ENCODE measurements at regions not wholly inside any gene's neighbourhood (a gene's known extent, or its start where the extent isn't known, plus 50 kb on each side); places are given as distances from the start of the nearest gene placed in this dataset.

- ChIA-PET POLR2A (ENCODE audit: partially characterized antibody) (no interaction called here), CTCF (ENCODE audit: partially characterized antibody) (no interaction called here)
- Mint-ChIP-seq H3K36me3 (no peaks in the 10 kb centered on the region), H3K27ac (no peak overlapping the region), H3K4me1 (no peaks in the 10 kb centered on the region), H3K4me3 (no peak overlapping the region), H3K27me3 (no peaks in the 10 kb centered on the region), H3K9me3 (peaks cover 0 to 15% (median 2%) of the 10 kb centered on the region in 8 donors)
- no peak for DNase-seq
- no peak overlapping the region for H3K27ac ChIP-seq (ENCODE audit: low read depth, low read length)
- H3K9me3 ChIP-seq (ENCODE audit: control insufficient read depth in 1 of 2, low read length in 2 of 2): no peaks in the 10 kb centered on the region
- H3K36me3 ChIP-seq (ENCODE audit: insufficient read depth, low read length): no peaks in the 10 kb centered on the region
- no peaks in the 10 kb centered on the region for H3K27me3 ChIP-seq (ENCODE audit: insufficient read depth, low read length)
- no peak overlapping the region for H3K4me3 ChIP-seq (ENCODE audit: low read length in 2 of 2)
- no peaks in the 10 kb centered on the region for H3K4me1 ChIP-seq (ENCODE audit: insufficient read depth, low read length)
- intact Hi-C loops (cut with micrococcal nuclease): no loop called here
Measured at GRCh38 chr16:5572056-5572455, 474.5 kb upstream of the EEF2KMT start.

- no peak overlapping the region for H3K4me3 ChIP-seq (ENCODE audit: low read length in 2 of 2)
- no peaks in the 10 kb centered on the region for H3K9me3 ChIP-seq (ENCODE audit: control insufficient read depth in 1 of 2, low read length in 2 of 2)
- Mint-ChIP-seq H3K27me3 (no peaks in the 10 kb centered on the region), H3K4me1 (no peaks in the 10 kb centered on the region), H3K4me3 (no peak overlapping the region), H3K36me3 (no peaks in the 10 kb centered on the region), H3K27ac (no peak overlapping the region), H3K9me3 (peaks cover 0 to 15% (median 2%) of the 10 kb centered on the region in 8 donors)
- POLR2A ChIA-PET (ENCODE audit: partially characterized antibody): no interaction called here
- intact Hi-C loops (cut with micrococcal nuclease): no loop called here
- DNase-seq: no peak
- H3K4me1 ChIP-seq (ENCODE audit: insufficient read depth, low read length): no peaks in the 10 kb centered on the region
- H3K36me3 ChIP-seq (ENCODE audit: insufficient read depth, low read length): no peaks in the 10 kb centered on the region
- H3K27ac ChIP-seq (ENCODE audit: low read depth, low read length): no peak overlapping the region
- CTCF ChIA-PET (ENCODE audit: partially characterized antibody): no interaction called here
- no peaks in the 10 kb centered on the region for H3K27me3 ChIP-seq (ENCODE audit: insufficient read depth, low read length)
Measured at GRCh38 chr16:5571446-5571845, 473.9 kb upstream of the EEF2KMT start.

GRCh38 chr16:5561800-5562199 is 464.2 kb upstream of the EEF2KMT start:
- Histone ChIP-seq H3K9me3 (ENCODE audit: control insufficient read depth in 1 of 2, low read length in 2 of 2) (no peaks in the 10 kb centered on the region), H3K4me3 (ENCODE audit: low read length in 2 of 2) (no peak overlapping the region), H3K36me3 (ENCODE audit: insufficient read depth, low read length) (no peaks in the 10 kb centered on the region), H3K27ac (ENCODE audit: low read depth, low read length) (no peak overlapping the region), H3K4me1 (ENCODE audit: insufficient read depth, low read length) (no peaks in the 10 kb centered on the region), H3K27me3 (ENCODE audit: insufficient read depth, low read length) (no peaks in the 10 kb centered on the region)
- no peaks in the 10 kb centered on the region for H3K4me1 Mint-ChIP-seq
- H3K36me3 Mint-ChIP-seq: peaks cover 0 to 3% of the 10 kb centered on the region in 2 donors
- H3K4me3 Mint-ChIP-seq: no peak overlapping the region
- intact Hi-C loops (cut with micrococcal nuclease): no loop called here
- H3K27me3 Mint-ChIP-seq: no peaks in the 10 kb centered on the region
- CTCF ChIA-PET (ENCODE audit: partially characterized antibody): no interaction called here
- H3K27ac Mint-ChIP-seq: no peak overlapping the region
- peaks cover 0 to 28% (median 8%) of the 10 kb centered on the region in 8 donors for H3K9me3 Mint-ChIP-seq
- POLR2A ChIA-PET (ENCODE audit: partially characterized antibody): no interaction called here
- no peak for DNase-seq

DNA sequence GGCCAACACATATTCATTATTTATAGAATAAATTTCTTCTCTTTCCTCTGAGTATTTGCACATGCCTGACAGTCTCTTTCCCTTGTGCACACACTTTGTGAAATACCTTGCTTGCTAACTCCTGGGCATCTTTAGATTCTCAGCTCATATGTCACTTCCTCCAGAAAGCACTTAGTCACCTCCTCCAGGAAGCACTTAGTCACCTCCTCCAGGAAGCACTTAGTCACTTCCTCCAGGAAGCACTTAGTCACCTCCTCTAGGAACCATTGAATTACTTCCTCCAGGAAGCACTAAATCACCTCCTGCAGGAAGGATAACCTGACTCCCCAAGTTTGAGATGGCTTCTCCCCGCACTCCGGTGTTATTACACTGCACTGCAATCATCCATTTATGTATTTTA is 462.5 kb upstream of the EEF2KMT start:
- no peak for DNase-seq
- H3K9me3 ChIP-seq (ENCODE audit: control insufficient read depth in 1 of 2, low read length in 2 of 2): no peaks in the 10 kb centered on the region
- Mint-ChIP-seq H3K36me3 (peaks cover 0 to 3% of the 10 kb centered on the region in 2 donors), H3K4me3 (no peak overlapping the region), H3K9me3 (peaks cover 0 to 28% (median 7%) of the 10 kb centered on the region in 8 donors), H3K27me3 (no peaks in the 10 kb centered on the region), H3K4me1 (no peaks in the 10 kb centered on the region), H3K27ac (no peak overlapping the region)
- H3K36me3 ChIP-seq (ENCODE audit: insufficient read depth, low read length): no peaks in the 10 kb centered on the region
- no peaks in the 10 kb centered on the region for H3K4me1 ChIP-seq (ENCODE audit: insufficient read depth, low read length)
- intact Hi-C loops (cut with micrococcal nuclease): no loop called here
- H3K27ac ChIP-seq (ENCODE audit: low read depth, low read length): no peak overlapping the region
- ChIA-PET POLR2A (ENCODE audit: partially characterized antibody) (no interaction called here), CTCF (ENCODE audit: partially characterized antibody) (no interaction called here)
- H3K27me3 ChIP-seq (ENCODE audit: insufficient read depth, low read length): no peaks in the 10 kb centered on the region
- H3K4me3 ChIP-seq (ENCODE audit: low read length in 2 of 2): no peak overlapping the region

- Histone ChIP-seq H3K27ac (ENCODE audit: low read depth, low read length) (no peak overlapping the region), H3K9me3 (ENCODE audit: control insufficient read depth in 1 of 2, low read length in 2 of 2) (no peaks in the 10 kb centered on the region), H3K27me3 (ENCODE audit: insufficient read depth, low read length) (no peaks in the 10 kb centered on the region), H3K36me3 (ENCODE audit: insufficient read depth, low read length) (no peaks in the 10 kb centered on the region), H3K4me1 (ENCODE audit: insufficient read depth, low read length) (no peaks in the 10 kb centered on the region), H3K4me3 (ENCODE audit: low read length in 2 of 2) (no peak overlapping the region)
- ChIA-PET POLR2A (ENCODE audit: partially characterized antibody) (no interaction called here), CTCF (ENCODE audit: partially characterized antibody) (no interaction called here)
- no peak overlapping the region for H3K27ac Mint-ChIP-seq
- H3K27me3 Mint-ChIP-seq: no peaks in the 10 kb centered on the region
- no peaks in the 10 kb centered on the region for H3K4me1 Mint-ChIP-seq
- intact Hi-C loops (cut with micrococcal nuclease): no loop called here
- no peak for DNase-seq
- no peak overlapping the region for H3K4me3 Mint-ChIP-seq
- peaks cover 0 to 3% of the 10 kb centered on the region in 2 donors for H3K36me3 Mint-ChIP-seq
- peaks cover 0 to 21% (median 7%) of the 10 kb centered on the region in 8 donors for H3K9me3 Mint-ChIP-seq
Measured at GRCh38 chr16:5557966-5558365, 460.4 kb upstream of the EEF2KMT start.

- intact Hi-C loops (cut with micrococcal nuclease): no loop called here
- H3K4me1 Mint-ChIP-seq: no peaks in the 10 kb centered on the region
- peaks cover 0 to 21% (median 8%) of the 10 kb centered on the region in 8 donors for H3K9me3 Mint-ChIP-seq
Measured at GRCh38 chr16:5557448-5557847, 459.9 kb upstream of the EEF2KMT start.

DNA sequence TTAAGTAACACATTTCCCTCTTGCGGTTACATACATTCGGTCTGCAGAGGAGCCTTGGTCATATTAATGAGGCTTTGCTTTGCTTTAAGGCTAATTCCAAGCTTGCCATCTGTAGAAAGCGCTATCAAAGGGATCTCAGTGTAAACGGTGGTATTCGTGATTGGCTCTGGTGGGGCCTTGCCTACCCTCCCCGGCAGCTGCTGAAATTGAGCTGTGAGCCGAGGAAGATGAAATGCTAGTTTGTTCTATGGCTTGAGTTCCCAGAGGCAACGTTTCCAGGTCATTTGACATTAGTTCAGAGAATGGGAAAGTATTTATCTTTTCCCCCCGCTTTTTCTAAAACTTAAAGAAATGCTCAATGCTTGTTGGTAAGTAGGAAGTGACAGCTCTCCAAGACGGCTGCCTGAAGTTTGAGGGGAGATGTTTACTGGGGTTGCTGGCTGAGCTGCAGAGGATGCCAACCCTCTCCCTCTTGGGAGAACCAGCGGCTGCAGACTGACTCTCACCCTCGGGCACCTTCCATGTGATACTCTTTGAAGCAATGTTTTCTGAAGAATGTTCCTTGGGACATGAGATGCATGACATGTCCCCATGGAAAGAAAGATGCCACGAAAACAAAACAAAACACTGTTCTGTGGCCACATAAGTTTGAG is 458.7 kb upstream of the EEF2KMT start:
- Mint-ChIP-seq H3K27ac (no peak overlapping the region), H3K27me3 (no peaks in the 10 kb centered on the region), H3K4me3 (no peak overlapping the region), H3K9me3 (peaks cover 0 to 20% (median 9%) of the 10 kb centered on the region in 8 donors), H3K36me3 (peaks cover 0 to 3% of the 10 kb centered on the region in 2 donors), H3K4me1 (no peaks in the 10 kb centered on the region)
- no peak for DNase-seq
- Histone ChIP-seq H3K4me1 (ENCODE audit: insufficient read depth, low read length) (no peaks in the 10 kb centered on the region), H3K4me3 (ENCODE audit: low read length in 2 of 2) (no peak overlapping the region), H3K9me3 (ENCODE audit: control insufficient read depth in 1 of 2, low read length in 2 of 2) (no peaks in the 10 kb centered on the region), H3K27me3 (ENCODE audit: insufficient read depth, low read length) (no peaks in the 10 kb centered on the region), H3K27ac (ENCODE audit: low read depth, low read length) (no peak overlapping the region), H3K36me3 (ENCODE audit: insufficient read depth, low read length) (no peaks in the 10 kb centered on the region)
- intact Hi-C loops (cut with micrococcal nuclease): no loop called here
- CTCF ChIA-PET (ENCODE audit: partially characterized antibody): no interaction called here
- POLR2A ChIA-PET (ENCODE audit: partially characterized antibody): no interaction called here

More at GRCh38 chr16:5557448-5557847, 459.9 kb upstream of the EEF2KMT start:
- Mint-ChIP-seq H3K36me3 (peaks cover 0 to 3% of the 10 kb centered on the region in 2 donors), H3K27me3 (no peaks in the 10 kb centered on the region), H3K27ac (no peak overlapping the region), H3K4me3 (peak overlapping the region in 1 of 8 donors; percentile 13)
- H3K4me3 ChIP-seq (ENCODE audit: low read length in 2 of 2): no peak overlapping the region
- no peaks in the 10 kb centered on the region for H3K4me1 ChIP-seq (ENCODE audit: insufficient read depth, low read length)
- ChIA-PET CTCF (ENCODE audit: partially characterized antibody) (no interaction called here), POLR2A (ENCODE audit: partially characterized antibody) (no interaction called here)
- no peak for DNase-seq
- no peak overlapping the region for H3K27ac ChIP-seq (ENCODE audit: low read depth, low read length)
- H3K9me3 ChIP-seq (ENCODE audit: control insufficient read depth in 1 of 2, low read length in 2 of 2): no peaks in the 10 kb centered on the region
- no peaks in the 10 kb centered on the region for H3K36me3 ChIP-seq (ENCODE audit: insufficient read depth, low read length)
- H3K27me3 ChIP-seq (ENCODE audit: insufficient read depth, low read length): no peaks in the 10 kb centered on the region

GRCh38 chr16:5551909-5552308 is 454.3 kb upstream of the EEF2KMT start:
- H3K27ac Mint-ChIP-seq: no peak overlapping the region
- no peaks in the 10 kb centered on the region for H3K27me3 Mint-ChIP-seq
- DNase-seq: no peak
- no peak overlapping the region for H3K4me3 ChIP-seq (ENCODE audit: low read length in 2 of 2)
- no peaks in the 10 kb centered on the region for H3K27me3 ChIP-seq (ENCODE audit: insufficient read depth, low read length)
- no peaks in the 10 kb centered on the region for H3K36me3 Mint-ChIP-seq
- no peaks in the 10 kb centered on the region for H3K4me1 ChIP-seq (ENCODE audit: insufficient read depth, low read length)
- no peak overlapping the region for H3K27ac ChIP-seq (ENCODE audit: low read depth, low read length)
- CTCF ChIA-PET (ENCODE audit: partially characterized antibody): no interaction called here
- intact Hi-C loops (cut with micrococcal nuclease): no loop called here
- POLR2A ChIA-PET (ENCODE audit: partially characterized antibody): no interaction called here
- no peak overlapping the region for H3K4me3 Mint-ChIP-seq
- no peaks in the 10 kb centered on the region for H3K4me1 Mint-ChIP-seq
- H3K9me3 ChIP-seq (ENCODE audit: control insufficient read depth in 1 of 2, low read length in 2 of 2): no peaks in the 10 kb centered on the region
- peaks cover 0 to 5% (median 2%) of the 10 kb centered on the region in 8 donors for H3K9me3 Mint-ChIP-seq
- H3K36me3 ChIP-seq (ENCODE audit: insufficient read depth, low read length): no peaks in the 10 kb centered on the region

Data from CD4-positive, alpha-beta memory T cell (primary cell).